Stomach smooth muscle (tissue), 2 donors: ENCODE measurements at regions not wholly inside any gene's neighbourhood (a gene's known extent, or its start where the extent isn't known, plus 50 kb on each side); places are given as distances from the start of the nearest gene placed in this dataset.
"Not testable (repeated sequence)": the region's sequence is repeated elsewhere in the genome, so short reads cannot be mapped to it uniquely, and the experiment has no call there.

ENCODE experiments used
- H3K27ac ChIP-seq: one replicate; pipeline ENCODE4 v1.7.0; 2013; ENCODE audit warnings: mild to moderate bottlenecking, low read length, inconsistent platforms
- H3K27me3 ChIP-seq, 2 donors: one replicate each; pipeline ENCODE4 v1.7.0; 2013; ENCODE audit warnings: low read length in 2 of 2; ENCODE audit not compliant: insufficient read depth in 2 of 2, control insufficient read depth in 1 of 2
- H3K36me3 ChIP-seq, 2 donors: one replicate each; pipeline ENCODE4 v1.7.0; 2013; ENCODE audit warnings: low read length in 2 of 2; ENCODE audit not compliant: control insufficient read depth in 2 of 2, insufficient read depth in 2 of 2
- H3K4me1 ChIP-seq: one replicate; pipeline ENCODE4 v1.7.0; 2013; ENCODE audit warnings: low read length; ENCODE audit not compliant: control insufficient read depth, insufficient read depth
- H3K4me3 ChIP-seq, 2 donors: one replicate each; pipeline ENCODE4 v1.7.0; 2013; ENCODE audit warnings: low read length in 2 of 2
- H3K9ac ChIP-seq, 2 donors: one replicate each; pipeline ENCODE4 v1.7.0; 2013; ENCODE audit warnings: low read length in 2 of 2, mild to moderate bottlenecking in 1 of 2
- H3K9me3 ChIP-seq, 2 donors: one replicate each; pipeline ENCODE4 v1.7.0; 2013; ENCODE audit warnings: low read length in 2 of 2; ENCODE audit not compliant: control insufficient read depth in 2 of 2
- donor health status: healthy.
- donor health status: Pancreatic carcinoma.

- Histone ChIP-seq H3K27me3 (no peaks in the 10 kb centered on the region), H3K9ac (no peak overlapping the region), H3K36me3 (no peaks in the 10 kb centered on the region), H3K4me1 (no peaks in the 10 kb centered on the region), H3K9me3 (no peaks in the 10 kb centered on the region), H3K27ac (no peak overlapping the region), H3K4me3 (no peak overlapping the region)
Observed at GRCh38 chr4:138802499-138802898, 213.1 kb upstream of the NOCT start.

- H3K27ac ChIP-seq: no peak overlapping the region
- no peaks in the 10 kb centered on the region for H3K4me1 ChIP-seq
- no peaks in the 10 kb centered on the region for H3K27me3 ChIP-seq
- H3K9ac ChIP-seq: no peak overlapping the region
- no peak overlapping the region for H3K4me3 ChIP-seq
- no peaks in the 10 kb centered on the region for H3K9me3 ChIP-seq
- H3K36me3 ChIP-seq: no peaks in the 10 kb centered on the region
Observed at GRCh38 chr4:138800421-138800820, 215.2 kb upstream of the NOCT start.

GRCh38 chr4:138798404-138798803 is 217.2 kb upstream of the NOCT start:
- no peak overlapping the region for H3K4me3 ChIP-seq
- H3K27ac ChIP-seq: no peak overlapping the region
- no peaks in the 10 kb centered on the region for H3K9me3 ChIP-seq
- no peaks in the 10 kb centered on the region for H3K4me1 ChIP-seq
- H3K27me3 ChIP-seq: no peaks in the 10 kb centered on the region
- H3K36me3 ChIP-seq: no peaks in the 10 kb centered on the region
- no peak overlapping the region for H3K9ac ChIP-seq

DNA sequence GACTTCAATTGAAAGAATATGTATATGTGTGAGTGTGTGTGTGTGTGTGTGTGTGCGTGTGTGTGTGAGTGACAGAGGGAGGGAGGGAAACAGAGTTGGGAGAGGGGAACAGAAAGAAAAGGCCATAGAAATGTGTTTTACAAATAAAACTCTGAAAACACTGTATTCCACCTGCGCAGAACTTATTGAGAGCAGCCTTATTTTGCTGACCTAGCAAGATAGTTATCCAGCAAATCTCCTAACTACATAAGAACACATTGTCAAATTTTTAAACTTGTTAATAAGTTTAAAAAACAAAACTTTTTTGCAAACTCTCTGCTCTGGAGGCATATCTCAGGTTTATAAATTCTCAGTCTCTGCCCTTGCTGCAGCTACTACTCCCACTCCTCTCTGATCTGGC is 217.9 kb upstream of the NOCT start:
- Histone ChIP-seq H3K4me3 (no peak overlapping the region), H3K27me3 (no peaks in the 10 kb centered on the region), H3K4me1 (no peaks in the 10 kb centered on the region), H3K27ac (no peak overlapping the region), H3K9ac (no peak overlapping the region), H3K36me3 (no peaks in the 10 kb centered on the region), H3K9me3 (no peaks in the 10 kb centered on the region)

DNA sequence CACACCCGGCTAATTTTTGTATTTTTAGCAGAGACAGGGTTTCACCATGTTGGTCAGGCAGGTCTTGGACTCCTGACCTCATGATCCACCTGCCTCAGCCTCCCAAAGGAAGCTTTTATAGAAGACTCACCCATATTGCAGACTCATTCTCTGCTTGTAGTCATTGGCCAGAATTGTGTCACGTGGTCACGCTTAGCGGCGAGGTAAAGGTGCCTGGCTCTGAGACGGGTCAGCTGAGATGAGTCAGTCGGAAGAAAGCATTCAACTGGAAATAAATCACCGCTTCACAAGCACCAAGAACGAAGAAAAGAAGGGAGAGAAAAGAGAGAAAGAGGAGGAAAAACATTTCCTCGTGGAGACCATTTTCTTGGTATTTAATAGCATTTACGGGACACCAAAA is 218.8 kb upstream of the NOCT start:
- Histone ChIP-seq H3K27me3 (no peaks in the 10 kb centered on the region), H3K9me3 (no peaks in the 10 kb centered on the region), H3K9ac (no peak overlapping the region), H3K27ac (no peak overlapping the region), H3K4me3 (no peak overlapping the region), H3K4me1 (no peaks in the 10 kb centered on the region), H3K36me3 (no peaks in the 10 kb centered on the region)

DNA sequence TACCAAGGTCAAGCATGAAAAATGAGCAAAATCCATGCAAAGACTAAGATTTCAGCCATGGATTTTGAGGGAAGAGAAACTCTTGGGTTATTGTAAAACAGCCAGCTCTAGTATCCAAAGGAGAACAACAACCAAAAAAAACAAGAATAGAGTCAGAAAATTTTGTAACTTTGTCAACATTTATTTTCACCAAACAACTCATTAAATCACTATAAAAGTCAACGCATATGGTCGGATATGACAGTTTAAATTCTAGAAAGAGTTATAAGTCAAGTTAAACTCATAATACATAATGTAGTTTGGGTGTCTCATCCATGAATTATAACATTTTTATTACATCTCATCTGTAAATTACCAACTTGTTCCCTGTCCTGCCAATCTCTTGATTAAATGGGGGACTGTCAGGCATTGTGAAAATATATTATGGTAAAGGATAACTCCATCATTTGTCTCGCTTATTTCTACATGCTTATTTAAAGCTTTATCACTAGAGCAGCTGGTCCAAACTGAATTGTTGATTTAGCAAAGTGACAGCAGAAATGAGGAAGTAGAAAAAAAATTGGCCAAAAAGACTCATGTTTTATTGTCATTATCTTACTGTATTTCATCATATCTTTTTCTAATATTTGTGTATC is 224.8 kb upstream of the NOCT start:
- Histone ChIP-seq H3K9ac (no peak overlapping the region), H3K4me3 (no peak overlapping the region), H3K27me3 (no peaks in the 10 kb centered on the region), H3K27ac (no peak overlapping the region), H3K4me1 (no peaks in the 10 kb centered on the region), H3K36me3 (no peaks in the 10 kb centered on the region), H3K9me3 (no peaks in the 10 kb centered on the region)

- Histone ChIP-seq H3K9me3 (no peaks in the 10 kb centered on the region), H3K9ac (no peak overlapping the region), H3K4me1 (no peaks in the 10 kb centered on the region), H3K36me3 (no peaks in the 10 kb centered on the region), H3K27me3 (no peaks in the 10 kb centered on the region), H3K27ac (no peak overlapping the region), H3K4me3 (no peak overlapping the region)
Observed at GRCh38 chr4:138789796-138790195, 225.8 kb upstream of the NOCT start.

- Histone ChIP-seq H3K4me3 (no peak overlapping the region), H3K9me3 (no peaks in the 10 kb centered on the region), H3K27ac (no peak overlapping the region), H3K4me1 (no peaks in the 10 kb centered on the region), H3K36me3 (no peaks in the 10 kb centered on the region), H3K27me3 (no peaks in the 10 kb centered on the region), H3K9ac (no peak overlapping the region)
Observed at GRCh38 chr4:138788857-138789256, 226.7 kb upstream of the NOCT start.

DNA sequence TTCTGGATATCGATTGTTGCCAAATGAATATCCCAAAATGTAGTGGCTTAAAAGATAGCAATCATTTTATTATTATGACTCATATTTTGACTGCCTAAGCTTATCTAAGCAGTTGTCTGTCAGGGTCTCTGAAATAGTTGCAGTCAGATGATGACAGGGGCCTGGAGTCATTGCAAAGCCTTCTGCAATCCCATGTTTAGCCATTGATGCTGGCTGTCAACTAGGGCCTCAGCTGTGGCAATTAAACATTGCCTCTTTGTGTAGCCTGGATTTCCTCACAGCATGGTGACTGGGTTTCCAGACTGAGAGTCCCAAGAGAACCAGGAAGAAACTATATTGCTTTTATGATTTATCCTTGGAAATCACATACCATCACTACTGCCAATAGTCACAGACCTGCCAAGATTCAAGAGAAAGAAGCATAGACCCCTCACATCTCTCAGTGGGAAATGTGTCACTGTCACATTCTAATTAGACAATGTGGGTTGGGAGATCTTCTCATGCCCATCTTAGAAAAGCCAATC is 227.3 kb upstream of the NOCT start:
- H3K36me3 ChIP-seq: no peaks in the 10 kb centered on the region
- H3K4me3 ChIP-seq: no peak overlapping the region
- H3K9ac ChIP-seq: no peak overlapping the region
- no peak overlapping the region for H3K27ac ChIP-seq
- no peaks in the 10 kb centered on the region for H3K9me3 ChIP-seq
- no peaks in the 10 kb centered on the region for H3K27me3 ChIP-seq
- H3K4me1 ChIP-seq: no peaks in the 10 kb centered on the region

GRCh38 chr4:138779761-138780160 is 235.8 kb upstream of the NOCT start:
- not testable (repeated sequence) for H3K9ac ChIP-seq, H3K36me3 ChIP-seq, H3K4me3 ChIP-seq, H3K9me3 ChIP-seq, H3K27me3 ChIP-seq, H3K27ac ChIP-seq, H3K4me1 ChIP-seq

DNA sequence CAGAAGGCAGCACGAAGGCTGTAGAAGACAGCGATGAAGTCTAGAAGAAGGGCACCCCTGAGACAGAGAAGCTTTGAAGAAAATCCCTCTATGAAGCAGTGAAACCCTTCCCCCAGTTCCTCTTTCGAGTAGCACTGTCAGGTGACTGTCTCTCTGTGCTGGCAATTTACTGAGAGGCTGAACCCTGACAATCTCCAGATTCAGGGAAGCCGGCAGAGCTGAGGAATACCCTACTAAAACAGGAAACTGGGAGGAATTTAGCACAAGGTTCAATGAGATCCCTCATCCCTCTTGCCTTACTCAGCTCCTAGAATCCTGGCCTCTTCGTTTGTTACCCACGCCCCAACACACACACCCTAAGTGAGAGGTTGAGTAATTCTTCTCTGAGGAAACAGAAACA is 239.7 kb upstream of the NOCT start:
- Histone ChIP-seq H3K27me3 (no peaks in the 10 kb centered on the region), H3K27ac (no peak overlapping the region), H3K9me3 (no peaks in the 10 kb centered on the region), H3K36me3 (no peaks in the 10 kb centered on the region), H3K4me3 (no peak overlapping the region), H3K4me1 (no peaks in the 10 kb centered on the region), H3K9ac (no peak overlapping the region)
